ENCODE measurements at regions not wholly inside any gene's neighbourhood (a gene's known extent, or its start where the extent isn't known, plus 50 kb on each side); places are given as distances from the start of the nearest gene placed in this dataset.

DNA sequence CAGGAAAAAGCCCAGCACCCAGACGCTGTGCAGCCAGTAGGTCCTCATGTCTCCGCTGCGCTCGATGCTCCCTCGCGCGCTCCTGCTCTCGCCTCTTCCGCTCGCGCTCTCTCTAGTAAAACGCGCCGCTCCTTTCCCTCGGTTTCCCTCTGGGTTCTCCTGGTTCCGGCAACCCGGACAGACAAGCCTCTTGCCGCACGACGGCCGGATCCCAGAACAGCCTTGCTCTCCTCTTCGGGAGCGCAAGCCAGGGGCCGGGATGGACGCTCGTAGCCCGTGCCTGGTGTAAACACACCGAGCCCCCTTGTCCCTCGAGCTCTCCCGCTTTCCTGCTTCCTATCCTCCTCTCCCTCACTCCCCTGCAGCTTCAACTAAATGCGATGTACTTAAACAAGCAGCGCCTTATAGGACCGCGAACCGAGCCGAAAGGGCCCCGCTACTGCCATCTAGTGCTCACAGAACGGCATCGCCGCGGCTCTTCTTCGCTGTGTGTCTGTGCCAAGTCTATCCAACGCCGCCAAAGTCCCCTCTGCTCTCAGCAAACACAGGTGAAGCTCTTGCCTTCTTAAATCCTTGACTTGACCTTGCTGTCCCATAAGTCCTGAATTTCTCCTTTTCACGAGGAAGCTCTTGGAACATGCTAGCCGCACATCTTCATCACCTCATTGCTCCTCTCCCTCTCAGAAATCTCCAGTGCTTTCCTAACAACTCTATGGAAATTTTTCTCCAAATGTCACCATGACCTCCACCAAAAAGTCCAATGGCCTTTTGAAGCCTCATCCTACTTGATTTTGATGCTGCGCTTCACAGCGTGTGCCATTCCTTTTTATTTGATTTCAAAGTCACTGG is 1037.2 kb downstream of the IGSF11 start:
- TF ChIP-seq, protein P1, sequence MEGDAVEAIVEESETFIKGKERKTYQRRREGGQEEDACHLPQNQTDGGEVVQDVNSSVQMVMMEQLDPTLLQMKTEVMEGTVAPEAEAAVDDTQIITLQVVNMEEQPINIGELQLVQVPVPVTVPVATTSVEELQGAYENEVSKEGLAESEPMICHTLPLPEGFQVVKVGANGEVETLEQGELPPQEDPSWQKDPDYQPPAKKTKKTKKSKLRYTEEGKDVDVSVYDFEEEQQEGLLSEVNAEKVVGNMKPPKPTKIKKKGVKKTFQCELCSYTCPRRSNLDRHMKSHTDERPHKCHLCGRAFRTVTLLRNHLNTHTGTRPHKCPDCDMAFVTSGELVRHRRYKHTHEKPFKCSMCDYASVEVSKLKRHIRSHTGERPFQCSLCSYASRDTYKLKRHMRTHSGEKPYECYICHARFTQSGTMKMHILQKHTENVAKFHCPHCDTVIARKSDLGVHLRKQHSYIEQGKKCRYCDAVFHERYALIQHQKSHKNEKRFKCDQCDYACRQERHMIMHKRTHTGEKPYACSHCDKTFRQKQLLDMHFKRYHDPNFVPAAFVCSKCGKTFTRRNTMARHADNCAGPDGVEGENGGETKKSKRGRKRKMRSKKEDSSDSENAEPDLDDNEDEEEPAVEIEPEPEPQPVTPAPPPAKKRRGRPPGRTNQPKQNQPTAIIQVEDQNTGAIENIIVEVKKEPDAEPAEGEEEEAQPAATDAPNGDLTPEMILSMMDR (IDR thresholded peaks at IDR 0.05; ENCODE audit: insufficient read depth, low read depth, low read length) = peak; percentile 83
- TF ChIP-seq EZH2 (IDR thresholded peaks at IDR 0.05; ENCODE audit: insufficient read depth, low read length) = no peak
- Mint-ChIP-seq H3K9me3 (ENCODE audit: unreplicated experiment) (no peaks in the 10 kb centered on the region), H3K27me3 (ENCODE audit: low read depth, unreplicated experiment) (peaks cover 7% of the 10 kb centered on the region), H3K4me3 (ENCODE audit: unreplicated experiment) (no peak overlapping the region), H3K4me1 (ENCODE audit: low read depth, unreplicated experiment) (peaks cover 5% of the 10 kb centered on the region), H3K36me3 (ENCODE audit: low read depth, unreplicated experiment) (no peaks in the 10 kb centered on the region), H3K27ac (ENCODE audit: unreplicated experiment) (no peak overlapping the region)
- Histone ChIP-seq H3K36me3 (ENCODE audit: insufficient read depth, low read length) (no peaks in the 10 kb centered on the region), H3K79me2 (ENCODE audit: insufficient read depth, low read length) (no peaks in the 10 kb centered on the region), H3K4me1 (ENCODE audit: insufficient read depth, low read length) (peaks cover 9% of the 10 kb centered on the region), H3K4me2 (ENCODE audit: low read length) (peak overlapping the region; percentile 97), H3K27me3 (ENCODE audit: insufficient read depth, low read length) (peaks cover 11% of the 10 kb centered on the region), H3K9ac (ENCODE audit: low read length) (peak overlapping the region; percentile 54), H3K27ac (ENCODE audit: low read depth, low read length) (no peak overlapping the region), H3K9me3 (ENCODE audit: insufficient read depth, low read depth, low read length) (no peaks in the 10 kb centered on the region), H3K4me3 (ENCODE audit: insufficient read depth, low read depth, low read length) (peak overlapping the region; percentile 62), H2AFZ (ENCODE audit: low read depth, low read length) (peak overlapping the region; percentile 88), H4K20me1 (ENCODE audit: insufficient read depth, low read length) (no peaks in the 10 kb centered on the region)
- DNase-seq (ENCODE audit: low read depth) (peak; percentile 62), FAIRE-seq (no peak)

DNA sequence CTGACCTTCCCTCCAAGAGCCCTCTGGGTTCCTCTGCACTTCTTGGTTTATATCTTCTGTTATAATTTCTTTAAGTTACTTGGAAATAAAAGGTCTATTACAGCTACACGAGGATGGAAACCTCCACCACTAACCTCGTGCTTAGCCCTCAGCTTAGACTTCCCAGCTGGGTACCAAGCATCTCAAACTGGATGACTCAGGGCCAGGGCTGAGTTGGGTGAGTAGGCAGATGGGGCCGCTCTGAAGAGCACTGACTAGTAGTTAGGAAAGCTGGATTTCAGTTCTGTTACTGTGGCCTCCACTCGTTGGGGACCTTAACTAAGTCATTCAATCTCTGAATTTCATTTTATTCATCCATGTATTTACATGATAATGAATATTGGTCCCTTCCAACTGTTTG is 1036.6 kb downstream of the IGSF11 start:
- Histone ChIP-seq H2AFZ (ENCODE audit: low read depth, low read length) (no peak overlapping the region), H3K79me2 (ENCODE audit: insufficient read depth, low read length) (no peaks in the 10 kb centered on the region), H3K4me3 (ENCODE audit: insufficient read depth, low read depth, low read length) (no peak overlapping the region), H3K27me3 (ENCODE audit: insufficient read depth, low read length) (peaks cover 11% of the 10 kb centered on the region), H3K27ac (ENCODE audit: low read depth, low read length) (no peak overlapping the region), H4K20me1 (ENCODE audit: insufficient read depth, low read length) (no peaks in the 10 kb centered on the region), H3K4me2 (ENCODE audit: low read length) (no peak overlapping the region), H3K9me3 (ENCODE audit: insufficient read depth, low read depth, low read length) (no peaks in the 10 kb centered on the region), H3K9ac (ENCODE audit: low read length) (no peak overlapping the region), H3K4me1 (ENCODE audit: insufficient read depth, low read length) (peaks cover 9% of the 10 kb centered on the region), H3K36me3 (ENCODE audit: insufficient read depth, low read length) (no peaks in the 10 kb centered on the region)
- FAIRE-seq (no peak), DNase-seq (ENCODE audit: low read depth) (peak; percentile 37)
- TF ChIP-seq, protein P1 (IDR thresholded peaks at IDR 0.05; ENCODE audit: insufficient read depth, low read depth, low read length) = no peak
- no peak for TF ChIP-seq EZH2 (IDR thresholded peaks at IDR 0.05; ENCODE audit: insufficient read depth, low read length)
- Mint-ChIP-seq H3K27me3 (ENCODE audit: low read depth, unreplicated experiment) (peaks cover 7% of the 10 kb centered on the region), H3K4me3 (ENCODE audit: unreplicated experiment) (no peak overlapping the region), H3K4me1 (ENCODE audit: low read depth, unreplicated experiment) (peaks cover 5% of the 10 kb centered on the region), H3K27ac (ENCODE audit: unreplicated experiment) (no peak overlapping the region), H3K9me3 (ENCODE audit: unreplicated experiment) (no peaks in the 10 kb centered on the region), H3K36me3 (ENCODE audit: low read depth, unreplicated experiment) (no peaks in the 10 kb centered on the region)

DNA sequence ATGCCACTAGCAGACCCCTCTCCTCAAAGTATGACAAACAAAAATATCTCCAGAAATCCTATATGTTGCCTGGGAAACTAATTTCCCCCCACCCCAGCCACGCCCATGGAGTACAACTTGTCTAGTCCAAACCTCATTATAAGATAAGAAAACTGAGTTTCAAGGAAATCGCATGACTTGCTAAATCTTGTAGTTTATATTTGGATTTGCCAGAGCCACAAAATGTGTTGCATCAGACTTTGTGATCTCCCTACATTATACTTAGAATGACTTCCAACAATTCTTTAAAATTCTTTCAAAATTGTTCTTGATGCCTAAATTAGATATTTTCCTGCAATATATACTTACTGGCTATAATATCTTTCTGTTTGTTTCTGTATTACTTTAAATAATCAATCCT is 1034.4 kb downstream of the IGSF11 start:
- Histone ChIP-seq H3K79me2 (ENCODE audit: insufficient read depth, low read length) (no peaks in the 10 kb centered on the region), H2AFZ (ENCODE audit: low read depth, low read length) (no peak overlapping the region), H3K9me3 (ENCODE audit: insufficient read depth, low read depth, low read length) (no peaks in the 10 kb centered on the region), H3K4me3 (ENCODE audit: insufficient read depth, low read depth, low read length) (no peak overlapping the region), H3K4me2 (ENCODE audit: low read length) (no peak overlapping the region), H3K9ac (ENCODE audit: low read length) (no peak overlapping the region), H3K27ac (ENCODE audit: low read depth, low read length) (no peak overlapping the region), H4K20me1 (ENCODE audit: insufficient read depth, low read length) (no peaks in the 10 kb centered on the region), H3K27me3 (ENCODE audit: insufficient read depth, low read length) (peaks cover 10% of the 10 kb centered on the region), H3K36me3 (ENCODE audit: insufficient read depth, low read length) (no peaks in the 10 kb centered on the region), H3K4me1 (ENCODE audit: insufficient read depth, low read length) (peaks cover 9% of the 10 kb centered on the region)
- H3K36me3 Mint-ChIP-seq (ENCODE audit: low read depth, unreplicated experiment) = no peaks in the 10 kb centered on the region
- H3K4me1 Mint-ChIP-seq (ENCODE audit: low read depth, unreplicated experiment) = peaks cover 5% of the 10 kb centered on the region
- DNase-seq (ENCODE audit: low read depth) (no peak), FAIRE-seq (no peak)
- no peak overlapping the region for H3K27ac Mint-ChIP-seq (ENCODE audit: unreplicated experiment)
- H3K4me3 Mint-ChIP-seq (ENCODE audit: unreplicated experiment) = no peak overlapping the region
- peaks cover 10% of the 10 kb centered on the region for H3K27me3 Mint-ChIP-seq (ENCODE audit: low read depth, unreplicated experiment)
- TF ChIP-seq, protein P1 (IDR thresholded peaks at IDR 0.05; ENCODE audit: insufficient read depth, low read depth, low read length) = no peak
- no peak for TF ChIP-seq EZH2 (IDR thresholded peaks at IDR 0.05; ENCODE audit: insufficient read depth, low read length)
- no peaks in the 10 kb centered on the region for H3K9me3 Mint-ChIP-seq (ENCODE audit: unreplicated experiment)

All from astrocyte (in vitro differentiated cells and primary cell).